Renal cortex interstitium (tissue), 11 donors: ENCODE measurements at regions not wholly inside any gene's neighbourhood (a gene's known extent, or its start where the extent isn't known, plus 50 kb on each side); places are given as distances from the start of the nearest gene placed in this dataset.
"Not testable (repeated sequence)": the region's sequence is repeated elsewhere in the genome, so short reads cannot be mapped to it uniquely, and the experiment has no call there.

Experiments used
- DNase-seq, 11 donors: peaks; one replicate each; pipeline ENCODE4 v3.0.0-alpha.2; 2013; ENCODE audit warnings: low read depth in 9 of 11, low spot score in 4 of 11; ENCODE audit errors: extremely low read depth in 1 of 11

DNA sequence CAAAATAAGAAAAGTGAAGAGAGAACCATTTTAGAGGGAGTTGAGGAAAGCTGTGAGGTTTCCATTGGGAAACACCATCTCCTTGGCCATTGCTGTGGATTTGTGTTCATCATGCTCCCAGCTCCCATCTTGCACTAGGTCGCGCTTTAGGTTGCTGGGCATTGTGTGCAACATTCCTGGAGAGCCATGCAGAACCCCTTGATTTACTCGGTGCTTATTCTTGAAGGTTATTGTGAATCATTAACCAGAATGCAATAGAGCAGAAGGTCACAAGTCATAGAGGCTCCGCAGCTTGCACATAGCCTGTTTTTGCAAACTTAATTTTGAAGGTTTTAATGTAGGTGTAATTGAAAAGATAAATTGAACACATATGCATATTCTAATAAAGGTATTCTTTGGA lies 239.2 kb upstream of the IL12A start:
- peak in 3 of 11 donors; percentile 65 to 76 (median 72) for DNase-seq

DNA sequence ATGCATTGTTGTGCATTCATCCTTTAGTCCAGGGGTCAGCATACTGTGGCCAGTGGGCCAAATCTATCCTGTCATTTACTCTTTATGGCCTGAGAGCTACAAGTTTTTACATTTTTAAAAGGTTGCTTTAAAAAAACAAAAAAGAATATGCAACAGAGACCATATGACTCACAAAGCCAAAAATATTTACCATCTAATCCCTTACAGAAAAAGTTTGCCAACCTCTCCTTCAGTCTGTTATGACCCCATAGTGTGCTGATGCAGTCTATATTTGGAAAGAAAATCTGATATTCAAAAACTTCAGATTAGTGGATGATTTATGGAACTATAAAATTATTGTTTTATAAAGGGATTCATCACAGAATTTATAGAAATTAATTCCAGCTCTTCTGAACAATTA lies 237.5 kb upstream of the IL12A start:
- DNase-seq = no peak

DNA sequence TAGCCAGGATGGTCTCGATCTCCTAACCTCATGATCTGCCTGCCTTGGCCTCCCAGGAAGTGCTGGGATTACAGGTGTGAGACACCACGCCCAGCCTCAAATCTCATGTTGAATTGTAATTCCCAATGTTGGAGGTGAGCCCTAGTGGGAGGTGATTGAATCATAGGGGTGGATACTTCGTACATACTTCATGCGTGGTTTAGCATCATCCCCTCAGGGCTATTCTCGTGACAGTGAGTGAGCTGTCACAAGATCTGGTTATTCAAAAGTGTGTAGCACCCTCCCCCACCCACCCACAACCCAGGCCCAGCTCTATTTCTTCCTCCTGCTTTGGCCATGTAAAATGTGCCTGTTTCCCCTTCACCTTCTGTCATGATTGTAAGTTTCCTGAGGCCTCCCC lies 236.9 kb upstream of the IL12A start:
- no peak for DNase-seq

DNA sequence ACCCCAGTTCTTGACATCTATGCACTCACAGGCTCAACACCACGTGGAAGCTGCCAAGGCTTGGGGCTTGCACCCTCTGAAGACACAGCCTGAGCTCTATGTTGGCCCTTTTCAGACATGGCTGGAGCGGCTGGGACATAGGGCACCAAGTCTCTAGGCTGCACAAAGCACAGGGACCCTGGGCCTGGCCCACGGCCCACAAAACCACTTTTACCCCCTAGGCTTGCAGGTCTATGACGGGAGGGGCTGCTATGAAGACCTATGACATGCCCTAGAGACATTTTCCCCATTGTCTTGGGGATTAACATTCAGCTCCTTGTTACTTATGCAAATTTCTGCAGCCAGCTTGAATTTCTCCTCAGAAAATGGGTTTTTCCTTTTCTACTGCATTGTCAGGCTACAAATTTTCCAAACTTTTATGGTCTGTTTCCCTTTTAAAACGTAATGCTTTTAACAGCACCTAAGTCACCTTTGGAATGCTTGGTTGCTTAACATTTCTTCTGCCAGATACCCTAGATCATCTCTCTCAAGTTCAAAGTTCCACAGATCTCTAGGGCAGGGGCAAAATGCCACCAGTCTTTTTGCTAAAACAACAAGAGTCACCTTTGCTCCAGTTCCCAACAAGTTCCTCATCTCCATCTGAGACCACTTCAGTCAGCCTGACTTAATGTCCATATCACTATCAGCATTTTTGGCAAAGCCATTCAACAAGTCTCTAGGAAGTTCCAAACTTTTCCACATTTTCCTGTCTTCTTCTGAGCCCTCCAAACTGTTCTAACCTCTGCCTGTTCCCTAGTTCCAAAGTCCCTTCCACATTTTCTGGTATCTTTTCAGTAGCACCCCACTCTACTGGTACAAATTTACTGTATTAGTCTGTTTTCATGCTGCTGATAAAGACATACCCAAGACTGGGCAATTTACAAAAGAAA lies 232.1 kb upstream of the IL12A start:
- DNase-seq = not testable (repeated sequence)

DNA sequence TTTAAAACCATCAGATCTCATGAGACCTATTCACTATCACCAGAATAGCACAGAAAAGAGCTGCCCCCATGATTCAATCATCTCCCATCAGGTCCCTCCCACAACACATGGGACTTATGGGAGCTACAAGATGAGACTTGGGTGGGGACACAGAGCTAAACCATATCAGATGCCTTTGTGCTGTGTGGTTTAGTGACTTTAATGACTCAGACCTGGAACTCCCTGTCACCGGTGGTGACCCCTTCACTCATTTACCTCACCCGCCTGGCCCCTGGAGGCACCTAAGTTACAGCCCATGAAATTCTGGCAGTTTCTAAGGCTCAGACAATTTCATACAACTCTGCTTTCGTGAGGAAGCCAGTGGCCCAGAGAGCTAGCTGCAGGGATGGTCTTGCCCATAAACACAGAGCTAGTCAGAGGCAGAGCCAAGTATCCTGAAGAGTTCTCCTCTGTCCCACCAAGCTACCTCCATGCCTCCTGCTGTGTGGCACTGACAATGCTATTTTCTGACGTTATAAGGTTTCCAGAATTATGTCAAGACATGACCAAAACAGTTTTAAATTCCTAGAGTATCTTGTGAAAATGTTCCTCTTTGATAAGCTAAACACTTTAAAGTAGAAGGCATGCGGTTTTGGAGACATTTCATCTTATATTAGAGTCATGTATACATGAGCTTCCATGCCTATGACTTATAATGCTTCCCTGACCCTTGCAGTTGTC lies 231.1 kb upstream of the IL12A start:
- no peak for DNase-seq

DNA sequence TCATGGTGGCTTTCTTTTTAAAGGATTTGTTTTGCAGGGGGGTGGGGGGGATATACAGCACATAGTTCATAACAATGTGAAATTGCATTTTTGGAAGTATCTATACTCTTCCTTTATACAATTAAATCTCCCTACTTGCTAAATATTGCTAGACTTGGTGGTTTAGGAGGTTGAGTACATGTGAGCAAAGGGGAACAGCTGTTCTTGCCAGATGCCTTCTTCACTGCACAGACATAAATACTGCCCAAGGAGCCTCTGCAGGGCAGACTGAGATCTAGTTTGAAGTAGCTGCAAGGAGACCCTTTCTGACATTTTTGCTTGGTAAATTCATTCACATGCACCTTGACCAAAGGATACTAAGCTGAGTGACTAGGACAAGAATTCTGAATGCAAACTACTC lies 228.6 kb upstream of the IL12A start:
- DNase-seq = no peak

DNA sequence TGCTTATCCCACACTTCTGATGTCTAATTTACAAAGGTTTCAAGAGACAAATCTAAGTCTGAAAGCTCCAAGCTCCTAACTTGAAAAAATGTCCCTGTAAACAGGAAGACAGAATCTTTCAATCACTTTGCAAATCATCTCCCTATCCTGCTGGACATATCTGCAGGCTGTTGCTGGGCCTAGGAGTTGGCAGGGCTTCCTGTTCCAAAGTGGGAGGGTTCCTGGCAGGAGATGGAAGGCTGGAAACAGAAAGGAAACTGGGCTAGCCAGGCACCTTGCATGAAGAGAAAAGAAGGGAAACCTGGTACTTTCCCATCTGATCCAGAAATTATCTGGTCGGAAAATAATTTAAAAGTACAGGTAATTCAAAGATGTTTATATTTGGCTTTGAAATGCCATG lies 227.3 kb upstream of the IL12A start:
- no peak for DNase-seq

DNA sequence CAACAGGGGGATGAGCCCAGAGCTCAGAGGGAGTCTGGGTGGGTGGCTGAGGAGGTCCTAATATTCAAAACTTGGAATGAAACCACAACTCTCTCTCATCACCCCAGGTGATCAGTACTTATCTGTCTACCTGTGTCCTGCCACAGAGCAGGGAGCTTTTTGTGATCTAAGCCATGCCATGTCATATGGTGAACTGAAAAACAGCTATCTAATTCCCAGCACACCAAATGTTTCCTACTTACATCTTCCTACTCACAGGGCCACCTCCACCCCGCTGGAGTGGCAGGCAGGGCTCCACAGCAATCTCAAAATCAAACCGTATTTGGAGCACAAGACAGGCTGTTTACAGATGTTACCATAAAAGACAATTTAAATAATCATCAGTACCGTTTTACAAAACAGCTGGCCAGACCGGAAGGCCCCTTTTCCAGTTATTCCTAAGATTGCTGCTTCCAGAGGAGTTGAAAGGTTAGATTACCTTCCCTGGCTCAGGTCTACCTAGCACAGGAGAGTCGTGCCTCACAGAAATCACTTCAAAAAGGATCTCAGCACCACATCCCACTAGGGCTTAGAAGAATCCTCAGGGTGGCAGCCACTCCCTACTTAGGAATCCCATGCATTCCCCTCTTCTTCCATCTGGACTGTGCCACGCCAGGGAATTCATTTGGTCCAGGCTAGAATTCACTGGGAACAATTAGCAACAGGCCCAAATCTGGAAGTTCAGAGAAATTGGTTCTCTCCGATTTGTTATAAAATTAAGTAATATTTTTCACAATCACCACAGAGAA lies 226.6 kb upstream of the IL12A start:
- no peak for DNase-seq

DNA sequence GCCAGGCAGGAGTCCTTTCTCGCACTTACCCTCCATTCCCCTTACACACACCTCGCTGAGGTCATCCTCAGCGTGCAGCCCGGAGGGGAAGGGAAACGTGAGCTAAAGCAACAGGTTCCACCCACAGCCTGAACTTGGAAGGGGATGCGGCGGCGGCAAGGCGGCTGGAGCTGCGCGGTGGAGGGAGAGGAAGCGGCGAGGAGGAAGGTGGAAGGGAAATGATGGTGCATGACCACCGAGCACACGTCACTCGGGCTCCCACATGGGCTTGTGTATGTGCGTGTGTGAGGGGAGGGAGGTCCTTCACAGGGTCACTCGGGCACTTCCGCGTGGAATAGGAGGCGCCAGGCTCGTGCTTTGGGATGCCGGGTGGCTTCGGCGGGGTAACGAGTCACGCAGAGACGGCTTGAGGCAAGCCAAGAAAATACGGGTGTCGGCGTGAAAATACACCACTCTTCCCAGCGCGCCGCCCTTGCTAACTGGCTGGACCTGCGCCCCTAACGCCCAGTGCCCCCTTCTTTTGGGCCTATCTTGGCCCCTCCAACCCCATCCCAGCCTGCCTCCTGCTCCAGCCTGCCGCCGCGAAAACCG lies 225.5 kb upstream of the IL12A start:
- peak in 6 of 11 donors; percentile 42 to 60 (median 52) for DNase-seq

DNA sequence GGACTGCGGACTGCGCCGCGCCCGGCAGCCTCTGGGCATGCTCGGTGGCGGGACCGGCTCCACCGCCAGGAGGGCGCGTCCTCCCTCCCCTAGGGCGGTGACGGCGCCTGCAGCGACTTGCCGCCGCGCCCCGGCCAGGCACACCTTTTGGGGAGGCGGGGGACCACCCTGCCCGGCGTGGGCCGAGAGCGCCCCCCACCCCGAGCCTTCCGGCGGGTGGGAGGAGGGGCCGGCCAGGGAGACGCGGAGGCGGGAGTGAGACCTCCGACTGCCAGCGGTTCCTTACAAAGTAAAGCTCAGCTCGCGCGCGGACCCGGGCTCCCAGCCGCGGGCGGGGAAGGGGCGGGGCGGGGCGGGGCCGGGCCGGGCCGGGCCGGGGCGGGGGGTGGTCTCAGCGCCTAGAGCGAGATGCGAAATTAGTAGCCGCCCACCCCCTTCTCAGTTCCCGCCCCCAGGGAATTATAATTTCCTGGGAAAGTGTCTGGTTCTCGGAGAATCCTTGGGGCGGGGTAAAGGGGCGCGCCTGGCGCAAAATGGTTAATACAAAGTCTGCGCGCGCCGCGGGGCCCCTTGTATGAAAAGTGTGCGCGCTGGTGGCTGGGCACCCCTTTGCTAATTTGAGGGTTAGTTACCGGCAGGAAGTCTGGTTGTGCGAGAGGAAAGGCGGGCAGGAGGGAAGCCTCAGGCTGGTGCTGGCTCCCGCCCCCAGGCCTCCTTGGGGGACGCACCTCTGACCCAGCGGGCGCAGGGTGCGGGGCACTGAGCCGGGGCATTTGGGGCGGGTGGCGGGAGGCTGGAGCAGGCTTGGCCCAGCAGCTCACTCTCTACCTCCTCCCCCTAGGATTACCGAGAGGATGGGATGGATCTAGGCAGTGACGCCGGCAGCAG lies 224.8 kb upstream of the IL12A start:
- peak in 7 of 11 donors; percentile 42 to 80 (median 64) for DNase-seq

DNA sequence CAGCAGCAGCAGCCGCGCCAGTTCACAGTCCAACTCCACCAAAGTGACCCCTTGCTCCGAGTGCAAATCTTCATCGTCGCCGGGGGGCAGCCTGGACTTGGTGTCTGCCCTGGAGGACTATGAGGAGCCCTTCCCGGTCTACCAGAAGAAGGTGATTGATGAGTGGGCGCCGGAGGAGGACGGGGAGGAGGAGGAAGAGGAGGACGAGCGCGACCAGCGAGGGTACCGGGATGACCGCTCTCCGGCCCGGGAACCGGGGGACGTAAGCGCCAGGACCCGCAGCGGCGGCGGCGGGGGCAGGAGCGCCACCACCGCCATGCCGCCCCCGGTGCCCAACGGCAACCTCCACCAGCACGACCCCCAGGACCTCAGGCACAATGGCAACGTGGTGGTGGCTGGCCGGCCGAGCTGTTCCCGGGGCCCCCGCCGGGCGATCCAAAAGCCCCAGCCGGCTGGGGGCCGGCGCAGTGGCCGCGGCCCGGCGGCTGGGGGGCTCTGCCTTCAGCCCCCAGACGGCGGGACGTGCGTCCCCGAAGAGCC lies 224.1 kb upstream of the IL12A start:
- DNase-seq = no peak

DNA sequence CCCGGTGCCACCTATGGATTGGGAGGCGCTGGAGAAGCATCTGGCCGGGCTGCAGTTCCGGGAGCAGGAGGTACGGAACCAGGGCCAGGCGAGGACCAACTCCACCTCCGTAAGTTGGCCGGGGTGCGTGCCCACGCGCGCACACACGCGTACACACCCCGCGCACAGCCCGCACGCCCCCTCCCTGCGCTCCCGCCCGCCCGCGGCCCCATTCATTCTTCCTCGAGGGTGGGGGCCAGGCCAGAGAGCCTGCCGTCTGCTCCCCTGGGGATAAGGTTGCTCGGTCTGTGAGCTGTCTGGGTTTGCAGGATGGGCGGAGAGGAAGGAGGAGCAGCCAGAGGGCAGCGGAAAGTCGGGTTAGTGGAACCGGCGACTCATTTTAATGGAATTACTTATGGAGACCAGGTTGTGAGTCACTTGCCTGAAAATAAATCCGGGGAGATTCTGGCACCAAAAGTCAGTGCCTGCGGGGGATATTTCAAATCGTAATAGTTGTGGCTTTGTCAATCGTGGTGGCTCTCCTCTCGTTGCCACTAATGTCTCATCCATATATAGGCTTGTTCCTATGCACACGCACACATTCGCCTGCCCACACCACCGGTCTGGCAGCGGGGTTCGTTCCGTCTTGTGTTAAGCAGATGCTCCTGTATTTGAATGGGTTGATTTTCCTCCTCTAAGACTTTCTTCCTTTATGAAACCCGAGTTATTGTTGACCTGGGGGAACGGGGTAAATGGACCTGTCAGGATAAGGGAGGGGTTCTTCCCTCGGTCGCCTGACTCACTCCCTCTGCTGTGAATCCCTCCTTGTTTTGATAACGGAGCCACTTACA lies 223.4 kb upstream of the IL12A start:
- peak in 3 of 11 donors; percentile 36 to 55 (median 46) for DNase-seq

DNA sequence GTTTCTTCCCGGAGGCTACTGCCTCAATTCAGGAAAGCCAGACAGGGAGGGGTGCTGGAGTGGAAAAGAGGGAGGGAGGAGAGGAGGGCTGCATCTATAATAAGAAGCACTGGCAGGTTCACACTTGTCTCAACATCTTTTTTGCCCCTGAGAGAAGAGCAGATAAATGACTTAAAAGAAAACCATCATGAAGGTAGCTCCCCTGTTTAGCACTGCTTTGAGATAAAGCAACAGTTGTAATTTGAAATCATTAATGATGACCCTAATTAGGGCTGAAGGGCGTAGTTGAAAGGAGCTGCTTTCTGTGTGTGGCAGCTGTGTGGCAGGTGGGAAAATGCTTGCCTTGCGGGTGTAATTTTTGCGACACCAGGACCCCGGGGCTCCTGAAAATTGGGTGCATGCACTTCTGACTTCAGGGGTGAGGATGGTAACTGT lies 222.8 kb upstream of the IL12A start:
- DNase-seq = no peak

DNA sequence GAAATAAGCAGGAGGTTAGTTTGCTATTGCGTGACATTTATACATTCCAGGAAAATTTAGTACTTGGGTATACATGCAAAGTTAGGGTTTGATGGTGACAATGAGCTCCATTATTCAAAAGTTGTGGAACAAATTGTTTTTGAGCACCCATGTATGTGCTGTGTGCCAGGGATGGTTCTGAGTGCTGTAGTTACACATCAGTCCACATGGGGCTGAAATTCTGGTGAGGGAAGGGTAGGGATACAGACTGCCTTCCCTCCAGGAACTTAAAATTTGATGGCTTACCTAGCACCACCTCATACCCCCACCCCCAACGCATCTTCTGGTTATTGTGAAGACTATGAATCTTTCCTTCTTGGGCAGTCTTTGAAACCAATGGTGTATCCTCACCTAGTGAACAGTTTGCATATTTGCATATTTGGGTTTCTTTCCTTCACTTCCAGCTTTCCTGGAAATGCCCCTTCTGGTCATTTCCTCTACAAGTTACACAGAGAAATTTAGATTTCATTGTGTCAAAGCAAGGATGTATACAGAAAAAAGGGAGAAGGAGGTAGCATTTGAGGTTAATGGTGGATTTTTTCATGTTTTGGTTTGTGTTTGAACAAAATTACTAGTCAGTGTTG lies 222.0 kb upstream of the IL12A start:
- no peak for DNase-seq

DNA sequence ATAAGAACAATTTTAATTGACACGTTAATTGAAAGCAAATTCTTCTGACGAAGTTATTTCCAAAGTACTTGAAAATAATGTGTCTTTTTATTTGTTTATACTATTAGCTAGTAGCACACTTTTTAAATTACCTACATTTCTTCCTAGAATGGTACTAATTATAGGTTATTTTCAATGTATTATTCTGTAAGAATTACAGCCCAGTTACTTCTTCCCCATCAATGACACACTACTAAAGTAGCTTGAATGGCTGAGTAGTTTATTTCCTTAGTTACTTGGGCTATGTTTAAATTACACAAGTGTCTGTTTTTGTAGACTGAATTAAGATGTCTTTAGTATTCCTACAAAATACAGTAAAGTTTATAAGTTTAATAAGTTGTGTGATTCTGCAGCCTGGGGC lies 217.6 kb upstream of the IL12A start:
- DNase-seq = no peak

DNA sequence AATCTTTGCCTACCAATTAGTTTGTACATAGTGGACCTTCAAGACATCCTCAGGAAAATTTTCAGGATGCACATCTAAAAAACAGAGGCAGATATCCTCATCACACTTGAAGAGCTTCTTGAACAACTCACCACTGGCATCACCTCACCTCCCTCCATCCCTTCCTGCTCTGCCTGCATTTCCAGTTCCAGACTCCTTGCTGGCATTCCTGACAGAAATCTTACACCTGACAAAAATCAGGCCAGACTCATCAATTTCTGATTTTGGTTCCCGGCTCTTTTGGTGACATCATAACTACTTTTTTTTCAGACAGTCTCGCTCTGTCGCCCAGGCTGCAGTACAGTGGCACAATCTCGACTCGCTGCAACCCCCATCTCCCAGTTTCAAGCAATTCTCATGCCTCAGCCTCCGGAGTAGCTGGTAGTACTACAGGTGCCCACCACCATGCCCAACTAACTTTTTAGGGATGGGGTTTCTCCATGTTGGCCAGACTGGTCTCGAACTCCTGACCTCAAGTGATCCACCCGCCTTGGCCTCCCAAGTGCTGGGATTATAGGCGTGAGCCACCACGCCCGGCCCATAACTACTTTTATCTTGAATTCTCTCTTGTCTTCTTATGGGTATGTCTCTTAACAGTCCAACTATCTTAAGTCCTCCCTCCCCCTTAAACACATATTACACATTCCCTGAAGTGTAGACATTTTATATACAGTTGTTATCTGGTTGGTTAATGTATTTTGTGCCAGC lies 216.6 kb upstream of the IL12A start:
- no peak for DNase-seq
